Progenitor cell of endocrine pancreas (in vitro differentiated cells): ENCODE measurements at regions not wholly inside any gene's neighbourhood (a gene's known extent, or its start where the extent isn't known, plus 50 kb on each side); places are given as distances from the start of the nearest gene placed in this dataset.

ENCODE experiments used
- DNase-seq: peaks from one replicate; pipeline ENCODE4 v3.0.0; 2021; ENCODE audit warnings: low spot score; ENCODE audit not compliant: unreplicated experiment
- H3K27ac Mint-ChIP-seq: 2 replicates; pipeline ENCODE4 v1.8.0; 2021; ENCODE audit warnings: mild to moderate bottlenecking, moderate library complexity, mixed read lengths
- H3K27me3 Mint-ChIP-seq: 2 replicates; pipeline ENCODE4 v1.8.0; 2021; ENCODE audit warnings: mixed read lengths
- H3K36me3 Mint-ChIP-seq: 2 replicates; pipeline ENCODE4 v1.8.0; 2022; ENCODE audit warnings: mixed read lengths; ENCODE audit not compliant: insufficient read depth
- H3K4me1 Mint-ChIP-seq: 2 replicates; pipeline ENCODE4 v1.8.0; 2021; ENCODE audit warnings: low read depth, mixed read lengths
- H3K4me3 Mint-ChIP-seq: 2 replicates; pipeline ENCODE4 v1.8.0; 2021; ENCODE audit warnings: low read depth, mild to moderate bottlenecking, moderate library complexity, mixed read lengths
- H3K9me3 Mint-ChIP-seq: 2 replicates; pipeline ENCODE4 v1.8.0; 2021; ENCODE audit warnings: low read depth, mixed read lengths
- CTCF ChIP-seq: fragments of 200-600 bp; sonication (generic); IDR thresholded peaks from one replicate; pipeline ENCODE4 v1.5.0; 2021; ENCODE audit warnings: antibody characterized with exemption, mild to moderate bottlenecking; ENCODE audit not compliant: unreplicated experiment

- Mint-ChIP-seq H3K9me3 (peaks cover 3% of the 10 kb centered on the region), H3K27me3 (peaks cover 3% of the 10 kb centered on the region), H3K4me3 (no peak overlapping the region), H3K27ac (no peak overlapping the region), H3K36me3 (peaks cover 2% of the 10 kb centered on the region), H3K4me1 (peaks cover 19% of the 10 kb centered on the region)
- peak; percentile 40 for DNase-seq
- no peak for TF ChIP-seq CTCF
Observed at GRCh38 chr7:47153576-47153975, 428.3 kb downstream of the TNS3 start.

GRCh38 chr7:47153058-47153457 lies 428.9 kb downstream of the TNS3 start:
- H3K27ac Mint-ChIP-seq = no peak overlapping the region
- H3K4me3 Mint-ChIP-seq = no peak overlapping the region
- TF ChIP-seq CTCF = no peak
- no peaks in the 10 kb centered on the region for H3K36me3 Mint-ChIP-seq
- no peak for DNase-seq
- no peaks in the 10 kb centered on the region for H3K9me3 Mint-ChIP-seq
- H3K27me3 Mint-ChIP-seq = peaks cover 3% of the 10 kb centered on the region
- peaks cover 22% of the 10 kb centered on the region for H3K4me1 Mint-ChIP-seq

- no peak for TF ChIP-seq CTCF
- Mint-ChIP-seq H3K9me3 (no peaks in the 10 kb centered on the region), H3K36me3 (no peaks in the 10 kb centered on the region), H3K4me3 (no peak overlapping the region), H3K4me1 (peaks cover 22% of the 10 kb centered on the region), H3K27me3 (peaks cover 3% of the 10 kb centered on the region), H3K27ac (no peak overlapping the region)
- DNase-seq = no peak
Observed at GRCh38 chr7:47152307-47152706, 429.6 kb downstream of the TNS3 start.

GRCh38 chr7:47150497-47151260 lies 431.2 kb downstream of the TNS3 start:
- Mint-ChIP-seq H3K4me1 (peaks cover 22% of the 10 kb centered on the region), H3K4me3 (no peak overlapping the region), H3K36me3 (no peaks in the 10 kb centered on the region), H3K9me3 (no peaks in the 10 kb centered on the region), H3K27me3 (peaks cover 19% of the 10 kb centered on the region), H3K27ac (no peak overlapping the region)
- TF ChIP-seq CTCF = no peak
- no peak for DNase-seq

GRCh38 chr7:47149971-47150370 lies 431.9 kb downstream of the TNS3 start:
- no peak overlapping the region for H3K4me3 Mint-ChIP-seq
- H3K36me3 Mint-ChIP-seq = no peaks in the 10 kb centered on the region
- peaks cover 26% of the 10 kb centered on the region for H3K27me3 Mint-ChIP-seq
- no peaks in the 10 kb centered on the region for H3K9me3 Mint-ChIP-seq
- TF ChIP-seq CTCF = no peak
- no peak for DNase-seq
- H3K27ac Mint-ChIP-seq = no peak overlapping the region
- peaks cover 22% of the 10 kb centered on the region for H3K4me1 Mint-ChIP-seq
